Ectodermal cell (in vitro differentiated cells): ENCODE measurements at regions not wholly inside any gene's neighbourhood (a gene's known extent, or its start where the extent isn't known, plus 50 kb on each side); places are given as distances from the start of the nearest gene placed in this dataset.
"Not testable (repeated sequence)": the region's sequence is repeated elsewhere in the genome, so short reads cannot be mapped to it uniquely, and the experiment has no call there.

ENCODE experiments used
- H3K27ac ChIP-seq: 2 replicates; pipeline ENCODE4 v1.7.0; 2013; ENCODE audit warnings: mild to moderate bottlenecking, low read depth, low read length; ENCODE audit not compliant: insufficient read depth, poor library complexity, severe bottlenecking
- H3K27me3 ChIP-seq: 2 replicates; pipeline ENCODE4 v1.7.0; 2013; ENCODE audit warnings: mild to moderate bottlenecking, low read length; ENCODE audit not compliant: insufficient read depth, control insufficient read depth, poor library complexity, severe bottlenecking
- H3K36me3 ChIP-seq: one replicate; pipeline ENCODE4 v1.7.0; 2013; ENCODE audit warnings: low read length; ENCODE audit not compliant: control insufficient read depth, insufficient read depth
- H3K4me1 ChIP-seq: one replicate; pipeline ENCODE4 v1.7.0; 2013; ENCODE audit warnings: low read length; ENCODE audit not compliant: control insufficient read depth, insufficient read depth
- H3K4me3 ChIP-seq: 2 replicates; pipeline ENCODE4 v1.7.0; 2013; ENCODE audit warnings: low read depth, low read length, control low read depth; ENCODE audit not compliant: insufficient read depth
- H3K9me3 ChIP-seq: 2 replicates; pipeline ENCODE4 v1.7.0; 2013; ENCODE audit warnings: mild to moderate bottlenecking, low read length, moderate library complexity; ENCODE audit not compliant: control insufficient read depth
- WGBS, 2 experiments: methylation state at CpG; one replicate each; pipeline ENCODE4 v1.1.7; 2013; ENCODE audit warnings: missing lambda C conversion rate in 2 of 2; 5-methylcytosine and 5-hydroxymethylcytosine counted together

- Histone ChIP-seq H3K27me3 (no peaks in the 10 kb centered on the region), H3K36me3 (no peaks in the 10 kb centered on the region), H3K27ac (no peak overlapping the region), H3K9me3 (no peaks in the 10 kb centered on the region), H3K4me1 (no peaks in the 10 kb centered on the region), H3K4me3 (no peak overlapping the region)
- 82 to 90% methylated on average over 2 of the region's 2 CpGs for WGBS, 2 experiments
Measured at GRCh38 chr3:110679285-110679684, 392.3 kb upstream of the NECTIN3 start.

- Histone ChIP-seq H3K9me3 (no peaks in the 10 kb centered on the region), H3K36me3 (no peaks in the 10 kb centered on the region), H3K4me3 (no peak overlapping the region), H3K27me3 (no peaks in the 10 kb centered on the region), H3K27ac (no peak overlapping the region), H3K4me1 (peaks cover 3% of the 10 kb centered on the region)
- WGBS, 2 experiments, result 75 to 76% methylated on average over 4 to 5 of the region's 5 CpGs
Measured at GRCh38 chr3:110680450-110680849, 391.2 kb upstream of the NECTIN3 start.

- no peak overlapping the region for H3K4me3 ChIP-seq
- no peaks in the 10 kb centered on the region for H3K9me3 ChIP-seq
- H3K36me3 ChIP-seq, result no peaks in the 10 kb centered on the region
- no peak overlapping the region for H3K27ac ChIP-seq
- peaks cover 4% of the 10 kb centered on the region for H3K4me1 ChIP-seq
- WGBS, 2 experiments, result 91 to 96% methylated on average over 3 to 4 of the region's 4 CpGs
- no peaks in the 10 kb centered on the region for H3K27me3 ChIP-seq
Measured at GRCh38 chr3:110684466-110684865, 387.1 kb upstream of the NECTIN3 start.

- H3K36me3 ChIP-seq, result no peaks in the 10 kb centered on the region
- no peak overlapping the region for H3K27ac ChIP-seq
- no peaks in the 10 kb centered on the region for H3K27me3 ChIP-seq
- peaks cover 4% of the 10 kb centered on the region for H3K4me1 ChIP-seq
- WGBS, 2 experiments, result 5 to 11% methylated on average over 4 of the region's 4 CpGs
- H3K9me3 ChIP-seq, result no peaks in the 10 kb centered on the region
- H3K4me3 ChIP-seq, result no peak overlapping the region
Measured at GRCh38 chr3:110685630-110686029, 386.0 kb upstream of the NECTIN3 start.

GRCh38 chr3:110686701-110687100 lies 384.9 kb upstream of the NECTIN3 start:
- no peak overlapping the region for H3K4me3 ChIP-seq
- no peaks in the 10 kb centered on the region for H3K9me3 ChIP-seq
- no peaks in the 10 kb centered on the region for H3K27me3 ChIP-seq
- WGBS, 2 experiments, result 81 to 83% methylated on average over 2 to 3 of the region's 3 CpGs
- H3K4me1 ChIP-seq, result peaks cover 4% of the 10 kb centered on the region
- H3K36me3 ChIP-seq, result no peaks in the 10 kb centered on the region
- H3K27ac ChIP-seq, result no peak overlapping the region

- no peaks in the 10 kb centered on the region for H3K27me3 ChIP-seq
- H3K27ac ChIP-seq, result no peak overlapping the region
- H3K9me3 ChIP-seq, result no peaks in the 10 kb centered on the region
- H3K36me3 ChIP-seq, result no peaks in the 10 kb centered on the region
- H3K4me3 ChIP-seq, result no peak overlapping the region
- peaks cover 4% of the 10 kb centered on the region for H3K4me1 ChIP-seq
Measured at GRCh38 chr3:110687138-110687537, 384.5 kb upstream of the NECTIN3 start.

- Histone ChIP-seq H3K9me3 (no peaks in the 10 kb centered on the region), H3K36me3 (no peaks in the 10 kb centered on the region), H3K27me3 (no peaks in the 10 kb centered on the region), H3K27ac (no peak overlapping the region), H3K4me1 (no peaks in the 10 kb centered on the region), H3K4me3 (no peak overlapping the region)
- 90 to 92% methylated on average over 4 of the region's 4 CpGs for whole genome bisulfite sequencing, 2 experiments
Measured at GRCh38 chr3:110697961-110698360, 373.7 kb upstream of the NECTIN3 start.

- H3K4me3 ChIP-seq, H3K36me3 ChIP-seq, H3K27me3 ChIP-seq, H3K4me1 ChIP-seq, H3K27ac ChIP-seq, H3K9me3 ChIP-seq: not testable (repeated sequence)
Measured at GRCh38 chr3:110704332-110704731, 367.3 kb upstream of the NECTIN3 start.

- Histone ChIP-seq H3K27ac (no peak overlapping the region), H3K9me3 (no peaks in the 10 kb centered on the region), H3K27me3 (no peaks in the 10 kb centered on the region), H3K36me3 (no peaks in the 10 kb centered on the region), H3K4me3 (no peak overlapping the region), H3K4me1 (peaks cover 5% of the 10 kb centered on the region)
- 100% methylated on average over 1 of the region's 1 CpG for WGBS, 2 experiments
Measured at GRCh38 chr3:110708156-110708555, 363.5 kb upstream of the NECTIN3 start.

GRCh38 chr3:110710156-110710555 lies 361.5 kb upstream of the NECTIN3 start:
- Histone ChIP-seq H3K36me3 (no peaks in the 10 kb centered on the region), H3K9me3 (no peaks in the 10 kb centered on the region), H3K4me3 (no peak overlapping the region), H3K27ac (no peak overlapping the region), H3K27me3 (no peaks in the 10 kb centered on the region), H3K4me1 (peaks cover 5% of the 10 kb centered on the region)
- WGBS, 2 experiments, result 90 to 92% methylated on average over 7 of the region's 7 CpGs

GRCh38 chr3:110710603-110711002 lies 361.0 kb upstream of the NECTIN3 start:
- H3K27ac ChIP-seq, result no peak overlapping the region
- H3K9me3 ChIP-seq, result no peaks in the 10 kb centered on the region
- 100% methylated on average over 1 of the region's 1 CpG for WGBS, 2 experiments
- peaks cover 5% of the 10 kb centered on the region for H3K4me1 ChIP-seq
- H3K4me3 ChIP-seq, result no peak overlapping the region
- no peaks in the 10 kb centered on the region for H3K27me3 ChIP-seq
- H3K36me3 ChIP-seq, result no peaks in the 10 kb centered on the region
